ENCODE measurements at regions not wholly inside any gene's neighbourhood (a gene's known extent, or its start where the extent isn't known, plus 50 kb on each side); places are given as distances from the start of the nearest gene placed in this dataset.

GRCh38 chr2:234802845-234803171 lies 149.0 kb upstream of the SH3BP4 start:
- no peak for TF ChIP-seq POLR2A (IDR thresholded peaks at IDR 0.05)
- TF ChIP-seq, protein P1, sequence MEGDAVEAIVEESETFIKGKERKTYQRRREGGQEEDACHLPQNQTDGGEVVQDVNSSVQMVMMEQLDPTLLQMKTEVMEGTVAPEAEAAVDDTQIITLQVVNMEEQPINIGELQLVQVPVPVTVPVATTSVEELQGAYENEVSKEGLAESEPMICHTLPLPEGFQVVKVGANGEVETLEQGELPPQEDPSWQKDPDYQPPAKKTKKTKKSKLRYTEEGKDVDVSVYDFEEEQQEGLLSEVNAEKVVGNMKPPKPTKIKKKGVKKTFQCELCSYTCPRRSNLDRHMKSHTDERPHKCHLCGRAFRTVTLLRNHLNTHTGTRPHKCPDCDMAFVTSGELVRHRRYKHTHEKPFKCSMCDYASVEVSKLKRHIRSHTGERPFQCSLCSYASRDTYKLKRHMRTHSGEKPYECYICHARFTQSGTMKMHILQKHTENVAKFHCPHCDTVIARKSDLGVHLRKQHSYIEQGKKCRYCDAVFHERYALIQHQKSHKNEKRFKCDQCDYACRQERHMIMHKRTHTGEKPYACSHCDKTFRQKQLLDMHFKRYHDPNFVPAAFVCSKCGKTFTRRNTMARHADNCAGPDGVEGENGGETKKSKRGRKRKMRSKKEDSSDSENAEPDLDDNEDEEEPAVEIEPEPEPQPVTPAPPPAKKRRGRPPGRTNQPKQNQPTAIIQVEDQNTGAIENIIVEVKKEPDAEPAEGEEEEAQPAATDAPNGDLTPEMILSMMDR (IDR thresholded peaks at IDR 0.05), result no peak
- no peak for TF ChIP-seq POLR2AphosphoS5 (IDR thresholded peaks at IDR 0.05)
- TF ChIP-seq EP300 (IDR thresholded peaks at IDR 0.05), result no peak
